GM20000 (cell line): ENCODE measurements at regions not wholly inside any gene's neighbourhood (a gene's known extent, or its start where the extent isn't known, plus 50 kb on each side); places are given as distances from the start of the nearest gene placed in this dataset.
A peak's percentile ranks its signal among the peaks of the same experiment; 100 is the strongest.

Experiments used
- DNase-seq: peaks from one replicate; pipeline ENCODE4 v3.0.0; 2012; ENCODE audit warnings: low spot score
- TF ChIP-seq, protein P1 (sequence below): IDR thresholded peaks from 2 replicates; pipeline ENCODE4 v1.5.1; 2012; ENCODE audit warnings: mild to moderate bottlenecking, control low read depth; ENCODE audit errors: extremely low read depth, missing control alignments

DNA sequence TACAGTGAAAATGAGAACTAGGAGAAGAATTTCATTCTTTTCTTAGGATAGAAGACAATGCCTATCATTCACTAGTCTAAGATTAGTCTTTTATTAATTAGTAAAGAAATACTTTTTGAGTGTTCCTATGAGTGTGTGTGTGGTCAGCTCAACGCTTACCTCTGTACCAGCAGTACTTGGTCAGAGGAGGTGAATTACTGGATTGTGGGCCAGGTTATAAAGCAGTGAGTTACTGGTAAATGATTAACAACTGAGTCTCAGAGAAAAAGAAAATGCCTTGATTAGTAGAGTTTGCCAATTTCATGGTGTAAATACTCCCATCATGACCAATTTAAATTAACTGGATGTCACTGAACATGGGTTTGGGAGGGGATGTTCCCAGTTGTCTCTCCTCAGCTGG lies 444.6 kb downstream of the STIM2 start:
- DNase-seq, result no peak
- TF ChIP-seq, protein P1, sequence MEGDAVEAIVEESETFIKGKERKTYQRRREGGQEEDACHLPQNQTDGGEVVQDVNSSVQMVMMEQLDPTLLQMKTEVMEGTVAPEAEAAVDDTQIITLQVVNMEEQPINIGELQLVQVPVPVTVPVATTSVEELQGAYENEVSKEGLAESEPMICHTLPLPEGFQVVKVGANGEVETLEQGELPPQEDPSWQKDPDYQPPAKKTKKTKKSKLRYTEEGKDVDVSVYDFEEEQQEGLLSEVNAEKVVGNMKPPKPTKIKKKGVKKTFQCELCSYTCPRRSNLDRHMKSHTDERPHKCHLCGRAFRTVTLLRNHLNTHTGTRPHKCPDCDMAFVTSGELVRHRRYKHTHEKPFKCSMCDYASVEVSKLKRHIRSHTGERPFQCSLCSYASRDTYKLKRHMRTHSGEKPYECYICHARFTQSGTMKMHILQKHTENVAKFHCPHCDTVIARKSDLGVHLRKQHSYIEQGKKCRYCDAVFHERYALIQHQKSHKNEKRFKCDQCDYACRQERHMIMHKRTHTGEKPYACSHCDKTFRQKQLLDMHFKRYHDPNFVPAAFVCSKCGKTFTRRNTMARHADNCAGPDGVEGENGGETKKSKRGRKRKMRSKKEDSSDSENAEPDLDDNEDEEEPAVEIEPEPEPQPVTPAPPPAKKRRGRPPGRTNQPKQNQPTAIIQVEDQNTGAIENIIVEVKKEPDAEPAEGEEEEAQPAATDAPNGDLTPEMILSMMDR, result no peak

DNA sequence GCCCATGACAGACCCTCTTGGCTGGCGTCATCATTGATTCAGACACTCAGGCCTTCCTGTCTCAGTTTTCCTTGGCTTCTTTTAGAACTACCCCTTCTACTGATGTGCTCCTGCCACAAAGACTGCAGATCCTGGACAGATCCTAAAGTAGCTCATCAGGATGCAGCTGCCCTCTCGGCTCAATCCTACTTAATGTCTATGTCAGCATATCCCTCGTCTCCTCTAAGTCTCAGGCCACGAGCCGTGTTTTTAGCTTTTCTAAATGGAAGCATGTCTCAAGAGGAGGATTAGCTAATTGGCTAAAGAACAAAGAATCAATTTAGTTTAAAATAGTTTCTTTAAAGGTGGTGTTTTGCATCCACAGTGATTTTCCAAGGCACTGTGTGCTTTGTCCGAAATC lies 447.7 kb downstream of the STIM2 start:
- DNase-seq, result no peak
- TF ChIP-seq, protein P1, result no peak

DNA sequence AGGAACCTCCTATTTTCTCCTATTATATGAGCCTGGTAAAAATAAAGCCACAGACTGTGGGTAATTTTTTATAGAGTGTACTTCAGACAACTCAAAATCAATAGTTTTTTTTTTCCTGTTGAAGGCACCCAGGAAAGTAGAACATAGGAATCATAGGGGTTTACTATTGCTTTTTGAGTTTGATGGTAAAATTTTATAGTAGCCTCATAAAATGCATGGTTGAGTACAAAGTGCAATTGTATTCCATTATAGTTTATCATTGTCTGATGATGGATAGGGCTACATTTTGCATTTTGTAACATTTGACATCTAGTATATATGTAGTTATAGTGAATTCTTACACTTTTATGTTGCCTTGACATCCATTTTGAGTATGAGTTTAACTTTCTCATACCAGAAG lies 455.0 kb downstream of the STIM2 start:
- DNase-seq, result no peak
- TF ChIP-seq, protein P1, result no peak

DNA sequence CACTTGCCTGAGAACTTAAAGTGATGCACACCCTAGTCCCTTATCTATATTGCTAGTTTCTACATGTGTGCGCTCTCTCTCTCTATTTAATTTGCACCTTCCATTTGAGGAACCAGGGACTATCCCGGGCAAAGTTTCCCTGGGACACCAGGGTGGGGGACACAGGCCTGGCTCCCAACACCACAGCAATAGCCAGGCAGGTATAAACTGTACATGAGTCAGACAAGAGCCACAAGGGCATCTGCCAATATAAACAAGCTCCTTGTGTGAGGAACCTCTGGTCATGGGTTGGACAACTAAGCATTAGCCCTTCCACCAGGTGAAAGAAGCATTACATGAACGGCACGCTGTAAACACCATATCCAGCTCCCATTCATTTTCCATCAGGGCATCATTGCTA lies 455.5 kb downstream of the STIM2 start:
- TF ChIP-seq, protein P1, result no peak
- DNase-seq, result no peak

DNA sequence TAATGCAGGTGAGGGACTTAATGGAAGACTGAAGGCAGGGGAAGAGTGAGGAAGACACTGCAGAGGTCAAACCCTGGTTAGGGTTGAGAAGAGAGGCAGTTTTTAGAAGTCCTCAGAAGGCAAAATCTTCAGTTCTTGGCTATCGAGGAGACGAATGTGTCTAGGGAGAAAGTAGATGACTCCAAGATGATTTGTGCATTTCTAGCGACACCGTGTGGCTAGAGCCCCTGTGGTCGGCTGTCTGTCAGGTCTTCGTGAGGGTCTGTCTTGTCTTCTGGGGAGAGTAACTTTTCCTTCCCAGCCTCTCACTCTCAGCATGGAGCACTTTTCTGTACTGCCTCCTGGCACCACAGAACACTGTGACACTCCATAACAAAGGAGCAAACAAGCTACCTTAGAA lies 458.1 kb downstream of the STIM2 start:
- peak; percentile 37 for DNase-seq
- TF ChIP-seq, protein P1, result no peak

DNA sequence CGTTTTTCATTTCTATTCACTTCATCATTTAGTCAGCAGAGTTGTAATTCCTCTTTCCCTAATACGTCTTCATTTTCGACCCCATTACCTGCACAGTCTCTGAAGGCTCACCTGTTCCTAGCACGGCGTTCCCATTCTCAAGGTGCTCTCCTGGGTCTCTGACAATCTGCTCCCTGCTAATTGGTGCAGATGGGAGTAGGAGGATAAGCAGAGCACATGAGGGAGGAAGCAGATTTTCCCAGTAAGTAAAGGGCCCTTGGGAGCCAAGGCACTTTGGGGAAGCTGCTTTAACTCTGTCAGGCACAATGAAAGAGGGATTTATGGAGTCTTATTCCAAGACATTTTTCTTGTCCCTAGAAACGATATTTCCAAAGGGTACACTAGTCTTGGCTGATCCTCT lies 466.4 kb downstream of the STIM2 start:
- DNase-seq, result no peak
- TF ChIP-seq, protein P1, result no peak

DNA sequence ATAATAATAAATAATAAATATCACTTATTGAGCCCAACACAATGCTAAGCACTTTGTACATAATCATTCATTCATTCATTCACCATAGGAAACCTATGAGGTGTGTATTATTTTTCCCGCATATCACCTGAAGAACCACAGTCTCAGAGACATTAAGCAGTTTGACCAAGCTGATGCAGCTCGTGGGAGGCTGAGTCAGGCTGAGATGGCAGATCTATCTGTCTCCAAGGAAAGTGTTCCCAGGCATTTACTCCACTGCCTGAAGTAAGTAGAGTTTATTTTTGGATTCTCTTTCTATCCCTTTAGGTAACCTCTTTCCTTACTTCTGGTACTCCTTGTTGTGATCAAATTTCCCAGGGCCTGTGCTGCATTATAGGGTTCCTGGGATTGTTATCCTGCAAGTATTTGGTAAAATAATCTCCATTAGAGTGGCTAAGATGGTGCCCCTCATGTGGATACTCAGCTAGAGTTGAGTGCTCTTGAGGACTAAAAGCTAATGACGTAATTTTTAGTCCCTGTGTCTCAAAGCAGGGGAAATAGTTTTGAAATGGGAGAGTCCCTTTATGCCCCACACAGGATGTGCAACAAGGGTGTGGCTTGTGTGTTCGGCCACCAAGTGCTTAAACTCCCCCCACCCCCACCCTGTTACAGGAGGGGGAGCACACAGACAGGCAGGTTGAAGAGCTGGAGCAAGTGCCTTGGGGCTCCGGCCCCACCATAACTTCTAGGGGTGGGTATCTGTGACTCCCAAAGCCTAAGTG lies 467.0 kb downstream of the STIM2 start:
- DNase-seq, result no peak
- TF ChIP-seq, protein P1, result no peak
